Pancreas (tissue), 10 donors: ENCODE measurements at regions not wholly inside any gene's neighbourhood (a gene's known extent, or its start where the extent isn't known, plus 50 kb on each side); places are given as distances from the start of the nearest gene placed in this dataset.
A peak's percentile ranks its signal among the peaks of the same experiment; 100 is the strongest.

Source experiments
- ATAC-seq, 4 donors: fragments of 200-7000 bp; cut with Tn5 transposase; one replicate each; pipeline versions ENCODE4 v1.8.0 to v1.9.1; 2020; ENCODE audit warnings: mild to moderate bottlenecking in 4 of 4, moderate library complexity in 4 of 4
- DNase-seq, 6 donors: peaks; one replicate each; pipeline ENCODE4 v3.0.0-alpha.2; 2020
- FAIRE-seq: peaks from 2 replicates; lab custom pipeline; 2012; peaks lifted over from hg19 to GRCh38; lab: Jason Lieb, UNC
- H3K27ac ChIP-seq, 4 donors: fragments of 200-600 bp; sonication (generic); 1 replicate in 3 of 4; 2 replicates in 1 of 4; pipeline versions ENCODE4 v1.5.0 to v1.8.0; 2020
- H3K27me3 ChIP-seq, 4 donors: fragments of 200-600 bp; one replicate each; pipeline ENCODE4 v1.8.0; 2021
- H3K36me3 ChIP-seq, 3 donors: fragments of 200-600 bp; sonication (generic) in 1 of 3; one replicate each; pipeline versions ENCODE4 v1.5.0 to v1.8.0; 2020 to 2021
- H3K4me1 ChIP-seq, 3 donors: fragments of 200-600 bp; one replicate each; pipeline ENCODE4 v1.8.0; 2021
- H3K4me3 ChIP-seq, 4 donors: fragments of 200-600 bp; sonication (generic) in 2 of 4; one replicate each; pipeline versions ENCODE4 v1.5.0 to v1.8.0; 2020 to 2021
- H3K9me3 ChIP-seq, 4 donors: fragments of 200-600 bp; one replicate each; pipeline ENCODE4 v1.8.0; 2021
- CTCF ChIP-seq, 4 donors: fragments of 200-600 bp; sonication (generic) in 3 of 4; IDR thresholded peaks; one replicate each; pipeline versions ENCODE4 v1.5.0 to v1.8.0; 2021; ENCODE audit warnings: antibody characterized with exemption in 4 of 4
- WGBS, 2 donors: extraction: QIAGEN DNeasy Blood & Tissue Kit; methylation state at CpG; one replicate each; pipeline ENCODE4 v1.1.7; 2013; 5-methylcytosine and 5-hydroxymethylcytosine counted together
- intact Hi-C, 3 donors: fragments of 100-400 bp; cut with DNase I; formaldehyde crosslinking; loops; one replicate each; pipeline versions ENCODE4 v1.11.1 to v1.14.2; 2022
- donor health status: healthy with polysubstance abuse.
- donor health status: DM: no; HTN: no; CAD: no; lungs with moderate emphysema.
- donor health status: DM: no; HTN: no; CAD: no.
- donor health status: control.
- donor health status: control.
- donor health status: Bipolar disorder and iron deficiency.
- donor health status: DM: yes; HTN: yes; CAD: no.
- donor health status: DM: no; HTN: no; CAD: no.
- donor health status: DM: no; HTN: no; CAD: no.
- donor health status: DM: yes; HTN: yes; CAD: no.

GRCh38 chr20:4546786-4547185, 139.5 kb upstream of the PRNP start:
- FAIRE-seq (no peak), DNase-seq (no peak), ATAC-seq (peak in 1 of 4 donors; percentile 34)
- Histone ChIP-seq H3K4me3 (no peak overlapping the region), H3K4me1 (no peaks in the 10 kb centered on the region), H3K36me3 (no peaks in the 10 kb centered on the region), H3K9me3 (no peaks in the 10 kb centered on the region), H3K27me3 (no peaks in the 10 kb centered on the region), H3K27ac (no peak overlapping the region)
- intact Hi-C loops = no loop called here
- TF ChIP-seq CTCF (IDR thresholded peaks at IDR 0.05) = no peak
- WGBS, 2 donors = 74 to 81% methylated on average over 2 of the region's 2 CpGs

- WGBS, 2 donors = 53 to 61% methylated on average over 1 of the region's 1 CpG
- no peak for ATAC-seq
- no peak for TF ChIP-seq CTCF (IDR thresholded peaks at IDR 0.05)
- Histone ChIP-seq H3K36me3 (no peaks in the 10 kb centered on the region), H3K9me3 (no peaks in the 10 kb centered on the region), H3K27ac (no peak overlapping the region), H3K4me1 (no peaks in the 10 kb centered on the region), H3K4me3 (no peak overlapping the region), H3K27me3 (no peaks in the 10 kb centered on the region)
- no peak for FAIRE-seq
- intact Hi-C loops = no loop called here
- no peak for DNase-seq
These were observed 139.9 kb upstream of the PRNP start for GRCh38 chr20:4546342-4546741.

- 79 to 85% methylated on average over 2 of the region's 2 CpGs for WGBS, 2 donors
- Histone ChIP-seq H3K4me1 (no peaks in the 10 kb centered on the region), H3K27ac (no peak overlapping the region), H3K36me3 (no peaks in the 10 kb centered on the region), H3K27me3 (no peaks in the 10 kb centered on the region), H3K4me3 (no peak overlapping the region), H3K9me3 (no peaks in the 10 kb centered on the region)
- FAIRE-seq (no peak), ATAC-seq (no peak), DNase-seq (no peak)
- no peak for TF ChIP-seq CTCF (IDR thresholded peaks at IDR 0.05)
- intact Hi-C loops = no loop called here
These were observed 140.7 kb upstream of the PRNP start for GRCh38 chr20:4545526-4545925.

GRCh38 chr20:4544765-4545164, 141.5 kb upstream of the PRNP start:
- intact Hi-C loops = no loop called here
- no peak overlapping the region for H3K4me3 ChIP-seq
- H3K27ac ChIP-seq = no peak overlapping the region
- no peaks in the 10 kb centered on the region for H3K9me3 ChIP-seq
- H3K4me1 ChIP-seq = no peaks in the 10 kb centered on the region
- no peak for TF ChIP-seq CTCF (IDR thresholded peaks at IDR 0.05)
- WGBS, 2 donors = 52 to 54% methylated on average over 2 of the region's 2 CpGs
- no peak for DNase-seq
- no peaks in the 10 kb centered on the region for H3K27me3 ChIP-seq
- FAIRE-seq = no peak
- ATAC-seq = no peak
- no peaks in the 10 kb centered on the region for H3K36me3 ChIP-seq

- no peak overlapping the region for H3K4me3 ChIP-seq
- H3K4me1 ChIP-seq = no peaks in the 10 kb centered on the region
- 47 to 57% methylated on average over 4 of the region's 4 CpGs for WGBS, 2 donors
- H3K27ac ChIP-seq = no peak overlapping the region
- H3K27me3 ChIP-seq = no peaks in the 10 kb centered on the region
- intact Hi-C loops = no loop called here
- ATAC-seq (no peak), DNase-seq (no peak), FAIRE-seq (no peak)
- no peaks in the 10 kb centered on the region for H3K36me3 ChIP-seq
- TF ChIP-seq CTCF (IDR thresholded peaks at IDR 0.05) = no peak
- H3K9me3 ChIP-seq = no peaks in the 10 kb centered on the region
These were observed 144.0 kb upstream of the PRNP start for GRCh38 chr20:4542270-4542669.
